Stimulated activated CD8-positive, alpha-beta memory T cell treated with anti-CD3 and anti-CD28 coated beads, Interleukin-7, amount 100 ng/mL, for 4 hours (primary cell): ENCODE measurements at regions not wholly inside any gene's neighbourhood (a gene's known extent, or its start where the extent isn't known, plus 50 kb on each side); places are given as distances from the start of the nearest gene placed in this dataset.

Source experiments
- DNase-seq, 2 donors: peaks; one replicate each; pipeline ENCODE4 v3.0.0-alpha.2; 2020; ENCODE audit warnings: low read depth in 2 of 2

DNA sequence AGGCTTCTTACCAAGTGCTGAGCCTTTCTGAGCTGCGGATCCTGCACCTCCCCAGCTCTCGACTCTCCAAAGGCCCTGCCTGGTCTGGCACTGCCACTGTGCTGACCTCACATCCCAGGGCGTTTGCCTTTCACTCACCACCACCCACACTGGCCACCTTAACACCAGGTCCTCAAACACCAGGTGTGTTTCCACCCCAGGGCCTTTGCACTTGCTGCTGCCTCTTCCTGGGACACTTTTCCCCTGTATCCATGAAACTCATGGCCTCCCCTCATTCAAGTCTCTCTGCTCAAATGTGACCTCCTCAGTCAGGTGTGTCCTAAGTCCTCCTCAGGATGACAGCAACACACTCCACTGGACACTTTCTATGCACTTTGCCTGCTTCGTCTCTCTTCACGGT lies 51.4 kb upstream of the ANO1 start:
- no peak for DNase-seq

DNA sequence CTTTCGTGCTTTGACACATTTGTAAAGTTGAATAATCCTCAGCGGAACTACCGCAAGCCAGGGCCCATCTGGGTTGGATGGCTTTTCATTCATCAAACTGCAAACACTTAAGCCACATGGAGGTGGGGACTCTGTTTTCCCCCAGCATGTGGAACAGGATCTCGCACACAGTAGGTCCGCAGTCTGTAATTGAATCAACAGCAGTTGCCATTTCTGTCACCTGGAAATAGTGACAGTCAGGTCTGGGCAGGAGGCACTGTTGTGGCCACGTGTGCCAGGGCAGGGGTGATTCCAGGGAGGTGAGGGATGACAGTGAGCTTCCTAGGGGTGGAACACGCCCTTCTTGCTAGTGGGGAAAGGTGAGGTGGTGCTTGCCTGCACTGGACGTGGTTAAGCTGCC lies 50.7 kb upstream of the ANO1 start:
- no peak for DNase-seq

DNA sequence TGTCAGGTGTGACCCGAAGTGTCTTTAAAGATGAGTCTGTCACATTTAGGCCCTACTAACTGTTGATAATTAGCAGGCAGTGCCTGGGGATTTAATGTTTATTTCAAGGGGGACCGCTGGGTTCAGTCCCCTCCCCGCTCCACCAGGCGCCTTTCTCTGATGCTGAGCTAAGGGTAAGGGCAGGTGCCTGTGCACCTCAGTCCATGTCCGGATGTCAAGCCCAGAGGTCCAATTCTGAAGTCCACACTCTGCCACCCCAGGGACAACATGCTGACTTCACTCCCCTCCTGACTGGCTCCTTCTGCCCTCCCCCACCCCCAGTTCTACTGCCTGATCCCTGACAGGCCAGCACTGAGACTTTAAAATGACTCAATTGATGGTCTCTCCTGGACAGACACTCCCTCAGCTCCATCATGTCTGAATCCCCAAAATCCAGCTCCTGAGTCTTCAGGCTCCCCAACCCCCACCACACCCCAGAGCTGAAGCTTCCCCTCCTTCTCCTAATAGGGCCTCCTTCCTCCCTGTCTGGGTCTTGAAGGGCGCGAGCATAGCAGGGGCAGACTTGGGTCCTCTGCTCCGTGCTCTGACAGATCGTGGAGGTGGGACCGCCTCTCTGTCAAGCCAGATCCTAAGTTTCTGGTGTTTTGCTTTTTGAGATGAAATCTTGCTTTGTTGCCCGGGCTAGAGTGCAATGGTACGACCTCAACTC lies 49.8 kb upstream of the ANO1 start:
- DNase-seq: no peak
